ENCODE measurements at regions not wholly inside any gene's neighbourhood (a gene's known extent, or its start where the extent isn't known, plus 50 kb on each side); places are given as distances from the start of the nearest gene placed in this dataset.

GRCh38 chr9:105126226-105126625, 118.2 kb upstream of the SLC44A1 start:
- TF ChIP-seq ZNF114 (CRISPR knock-in tag; IDR thresholded peaks at IDR 0.05) (no peak), CTCF (conservative IDR thresholded peaks at IDR 0.05; ENCODE audit: low read depth in 2 of 2) (no peak), POLR2AphosphoS5 (IDR thresholded peaks at IDR 0.05; ENCODE audit: low read depth) (no peak), EZH2 (IDR thresholded peaks at IDR 0.05; ENCODE audit: low read depth, unreplicated experiment) (no peak), ZNF331 (CRISPR knock-in tag; IDR thresholded peaks at IDR 0.05; ENCODE audit: low read depth) (no peak)
- TF ChIP-seq, protein P1, sequence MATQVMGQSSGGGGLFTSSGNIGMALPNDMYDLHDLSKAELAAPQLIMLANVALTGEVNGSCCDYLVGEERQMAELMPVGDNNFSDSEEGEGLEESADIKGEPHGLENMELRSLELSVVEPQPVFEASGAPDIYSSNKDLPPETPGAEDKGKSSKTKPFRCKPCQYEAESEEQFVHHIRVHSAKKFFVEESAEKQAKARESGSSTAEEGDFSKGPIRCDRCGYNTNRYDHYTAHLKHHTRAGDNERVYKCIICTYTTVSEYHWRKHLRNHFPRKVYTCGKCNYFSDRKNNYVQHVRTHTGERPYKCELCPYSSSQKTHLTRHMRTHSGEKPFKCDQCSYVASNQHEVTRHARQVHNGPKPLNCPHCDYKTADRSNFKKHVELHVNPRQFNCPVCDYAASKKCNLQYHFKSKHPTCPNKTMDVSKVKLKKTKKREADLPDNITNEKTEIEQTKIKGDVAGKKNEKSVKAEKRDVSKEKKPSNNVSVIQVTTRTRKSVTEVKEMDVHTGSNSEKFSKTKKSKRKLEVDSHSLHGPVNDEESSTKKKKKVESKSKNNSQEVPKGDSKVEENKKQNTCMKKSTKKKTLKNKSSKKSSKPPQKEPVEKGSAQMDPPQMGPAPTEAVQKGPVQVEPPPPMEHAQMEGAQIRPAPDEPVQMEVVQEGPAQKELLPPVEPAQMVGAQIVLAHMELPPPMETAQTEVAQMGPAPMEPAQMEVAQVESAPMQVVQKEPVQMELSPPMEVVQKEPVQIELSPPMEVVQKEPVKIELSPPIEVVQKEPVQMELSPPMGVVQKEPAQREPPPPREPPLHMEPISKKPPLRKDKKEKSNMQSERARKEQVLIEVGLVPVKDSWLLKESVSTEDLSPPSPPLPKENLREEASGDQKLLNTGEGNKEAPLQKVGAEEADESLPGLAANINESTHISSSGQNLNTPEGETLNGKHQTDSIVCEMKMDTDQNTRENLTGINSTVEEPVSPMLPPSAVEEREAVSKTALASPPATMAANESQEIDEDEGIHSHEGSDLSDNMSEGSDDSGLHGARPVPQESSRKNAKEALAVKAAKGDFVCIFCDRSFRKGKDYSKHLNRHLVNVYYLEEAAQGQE (IDR thresholded peaks at IDR 0.05; ENCODE audit: unreplicated experiment), result no peak
